NCI-H1417 treated with DMSO at 0.1 percent for 48 hours (cell line): ENCODE measurements at regions not wholly inside any gene's neighbourhood (a gene's known extent, or its start where the extent isn't known, plus 50 kb on each side); places are given as distances from the start of the nearest gene placed in this dataset.

Experiments
- DNase-seq: peaks from one replicate; lab custom pipeline; 2025; lab: John Stamatoyannopoulos, UW

DNA sequence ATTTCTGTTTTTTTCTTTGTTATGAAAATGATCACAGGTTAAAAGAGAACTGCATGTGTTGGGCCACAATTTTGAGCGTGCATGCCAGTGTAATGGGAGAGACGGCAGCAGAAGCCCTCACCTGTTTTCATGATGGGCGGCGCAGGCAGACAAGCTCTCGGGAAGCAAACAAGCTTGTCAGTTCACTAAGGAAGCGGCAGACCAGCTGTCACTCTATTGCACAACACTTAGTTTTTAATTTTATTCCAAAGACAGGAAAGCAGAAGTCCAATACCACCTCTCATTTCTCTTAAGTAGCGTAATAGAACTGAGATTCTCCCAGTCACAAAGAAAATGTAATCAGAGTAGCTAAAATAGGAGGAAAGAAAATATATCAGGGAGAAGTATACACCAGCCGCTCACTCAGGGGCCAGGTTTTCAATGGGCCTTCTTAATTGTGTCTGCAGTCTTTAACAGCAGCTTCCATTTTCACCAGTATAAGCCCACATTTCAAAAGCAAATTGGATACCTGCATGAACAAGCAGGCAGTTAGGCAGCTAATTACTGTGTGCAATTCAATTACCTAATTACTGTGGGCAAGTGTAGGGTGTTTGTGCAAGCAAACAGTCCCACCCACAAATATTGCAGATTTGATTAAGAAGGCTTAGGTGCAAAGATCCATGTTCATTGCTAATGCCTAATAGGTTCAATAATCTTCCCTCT, 711.4 kb downstream of the DIAPH3 start:
- DNase-seq: peak; percentile 91

DNA sequence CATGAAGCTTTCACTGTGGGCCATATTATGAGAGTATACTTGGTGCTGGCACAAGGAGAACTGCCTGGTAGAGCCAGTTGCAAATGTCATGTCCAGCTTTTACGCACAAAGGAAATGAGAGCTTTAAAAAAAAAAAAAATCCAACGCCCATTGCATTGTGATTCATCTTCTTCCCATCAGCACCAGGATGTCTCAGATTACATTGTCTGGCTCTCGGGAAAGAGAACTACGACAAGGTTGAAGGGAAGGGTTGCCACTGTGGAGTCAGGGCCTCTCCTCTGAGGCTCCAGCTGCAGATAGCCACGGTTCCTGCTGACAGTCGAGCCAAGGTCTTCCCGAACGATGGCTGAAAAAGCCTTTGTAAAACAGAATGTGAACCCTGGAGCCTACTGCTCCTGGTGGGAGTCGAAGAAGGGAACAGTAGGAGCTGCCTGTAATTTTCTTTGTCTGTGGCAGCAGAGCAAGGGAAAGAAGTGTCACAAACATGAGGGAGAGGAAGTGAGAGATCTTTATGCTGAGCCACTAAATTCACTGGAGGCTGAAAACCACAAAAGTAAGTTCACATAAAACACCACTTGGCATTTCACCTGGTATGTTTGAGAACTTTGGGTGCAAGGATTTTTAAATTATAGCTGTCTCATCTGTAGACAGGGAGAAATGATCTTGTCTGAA, 704.7 kb downstream of the DIAPH3 start:
- DNase-seq: no peak

DNA sequence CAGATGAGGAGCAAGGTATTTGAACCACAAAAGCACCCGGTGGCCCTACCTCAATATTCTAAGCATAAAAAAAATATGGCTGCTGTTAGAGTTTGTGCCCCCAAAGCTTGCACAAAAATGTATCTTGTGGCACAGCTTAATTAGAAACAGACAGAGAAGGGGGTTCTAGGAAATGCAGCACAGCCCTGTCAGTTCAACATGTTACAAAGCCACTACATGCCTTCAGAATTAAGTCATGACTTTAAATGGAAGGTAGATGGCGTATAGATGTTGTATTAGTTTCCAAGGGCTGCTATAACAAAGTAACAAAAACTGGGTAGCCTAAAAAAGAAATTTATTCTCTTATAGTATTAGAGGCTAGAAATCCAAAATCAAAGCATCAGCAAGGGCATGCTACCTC, 703.8 kb downstream of the DIAPH3 start:
- DNase-seq: no peak

DNA sequence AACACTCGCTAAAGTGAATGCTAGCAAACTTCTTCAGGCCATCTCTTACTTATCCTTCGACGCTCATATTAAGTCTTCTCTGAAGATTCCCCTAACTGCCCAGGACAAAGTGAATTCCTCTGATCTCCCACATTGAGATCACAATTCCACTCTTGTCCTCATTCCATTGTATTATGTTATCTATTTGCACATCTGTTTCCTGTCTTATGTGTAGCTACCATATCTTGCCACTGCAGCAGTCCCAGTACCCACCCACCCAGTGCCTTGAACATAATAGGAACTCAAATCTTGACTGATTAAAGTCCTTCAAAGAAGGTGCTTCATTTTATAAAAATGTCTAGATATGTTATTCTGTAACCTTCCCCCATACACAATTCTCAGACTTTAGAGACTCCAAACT, 702.3 kb downstream of the DIAPH3 start:
- no peak for DNase-seq

DNA sequence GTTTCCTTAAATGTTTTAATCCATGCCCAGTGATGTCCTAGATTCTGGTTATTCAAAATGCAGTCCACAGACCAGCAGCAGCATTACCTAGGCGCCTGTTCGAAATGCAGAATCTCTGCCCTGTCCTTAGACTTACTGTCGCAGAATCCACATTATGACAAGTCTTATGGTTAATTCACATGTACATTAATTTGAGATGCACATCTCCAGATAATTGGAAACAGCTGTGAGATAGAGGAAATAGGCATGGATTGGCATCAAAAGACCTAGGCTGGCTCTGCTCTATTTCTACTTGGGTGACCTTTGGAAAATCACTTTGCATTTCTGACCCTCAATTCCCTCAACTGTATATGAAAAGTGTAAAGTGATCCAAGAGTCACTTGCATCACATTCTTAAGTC, 700.7 kb downstream of the DIAPH3 start:
- DNase-seq: no peak

DNA sequence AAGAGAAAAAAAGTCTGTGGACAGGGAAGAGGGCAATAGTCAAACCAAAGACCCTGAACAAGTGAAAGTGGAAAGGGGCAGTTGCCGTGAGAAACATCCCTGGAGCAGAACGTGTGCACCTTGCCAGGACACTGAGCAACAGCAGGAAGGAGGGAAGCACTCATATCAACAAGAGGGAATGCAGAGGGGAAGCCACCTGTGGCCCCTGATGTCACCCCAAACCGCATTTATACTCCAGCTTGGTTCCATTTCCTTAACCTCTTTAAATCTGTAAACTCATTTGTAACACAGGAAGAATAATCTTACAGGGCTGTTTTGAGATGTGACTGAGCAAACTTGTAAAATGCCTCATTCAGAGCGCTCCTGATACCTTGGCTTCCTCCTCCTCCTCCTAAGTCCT, 698.8 kb downstream of the DIAPH3 start:
- DNase-seq: no peak

DNA sequence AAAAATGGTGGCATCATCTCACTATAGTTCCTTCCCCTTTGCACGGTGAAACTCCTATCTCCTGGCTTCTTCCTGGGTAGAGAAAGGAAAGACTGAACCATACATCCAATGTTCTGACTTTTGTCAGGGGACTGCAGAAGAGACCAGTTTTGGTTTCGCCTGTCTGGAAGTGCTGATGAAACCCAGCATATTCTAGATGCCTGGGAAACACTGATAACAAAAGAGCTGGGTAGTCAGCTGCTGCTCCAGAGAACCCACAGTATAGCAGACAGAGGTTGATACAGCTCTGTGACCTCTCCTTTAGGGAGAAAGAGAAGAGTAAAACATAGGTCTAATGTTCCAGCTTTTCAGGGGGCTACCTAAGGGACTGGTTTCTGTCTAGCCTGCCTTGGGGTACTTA, 695.3 kb downstream of the DIAPH3 start:
- DNase-seq: no peak

DNA sequence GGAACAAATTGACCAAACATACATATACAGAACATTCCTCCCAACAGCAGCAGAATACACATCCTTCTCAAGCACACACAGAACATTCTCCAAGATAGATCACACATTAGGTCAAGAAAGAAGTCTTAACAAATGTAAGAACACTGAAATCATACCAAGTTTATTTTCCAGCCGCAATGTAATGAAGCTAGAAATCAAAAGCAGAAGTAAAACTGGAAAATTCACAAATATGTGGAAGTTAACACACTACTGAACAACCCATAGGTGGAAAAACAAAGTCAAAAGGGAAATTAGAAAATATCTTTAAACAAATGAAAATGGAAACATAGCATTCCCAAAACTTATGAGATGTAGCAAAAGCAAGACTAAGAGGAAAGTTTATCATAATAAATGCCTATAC, 692.6 kb downstream of the DIAPH3 start:
- no peak for DNase-seq

DNA sequence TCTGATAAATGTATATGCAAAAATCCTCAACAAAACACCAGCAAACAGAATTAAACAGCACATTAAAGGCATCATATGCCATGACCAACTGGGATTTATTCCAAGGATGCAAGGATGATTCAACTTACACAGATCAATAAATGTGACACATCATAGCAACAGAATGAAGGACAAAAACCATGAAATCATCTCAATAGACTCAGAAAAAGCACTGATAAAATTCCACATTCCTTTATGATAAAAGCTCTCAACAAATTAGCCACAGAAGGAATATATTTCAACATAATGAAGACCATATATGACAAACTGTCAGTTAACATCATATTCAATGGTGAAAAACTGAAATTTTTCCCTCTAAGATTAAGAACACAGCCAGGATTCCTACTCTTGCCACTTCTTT, 691.6 kb downstream of the DIAPH3 start:
- no peak for DNase-seq

DNA sequence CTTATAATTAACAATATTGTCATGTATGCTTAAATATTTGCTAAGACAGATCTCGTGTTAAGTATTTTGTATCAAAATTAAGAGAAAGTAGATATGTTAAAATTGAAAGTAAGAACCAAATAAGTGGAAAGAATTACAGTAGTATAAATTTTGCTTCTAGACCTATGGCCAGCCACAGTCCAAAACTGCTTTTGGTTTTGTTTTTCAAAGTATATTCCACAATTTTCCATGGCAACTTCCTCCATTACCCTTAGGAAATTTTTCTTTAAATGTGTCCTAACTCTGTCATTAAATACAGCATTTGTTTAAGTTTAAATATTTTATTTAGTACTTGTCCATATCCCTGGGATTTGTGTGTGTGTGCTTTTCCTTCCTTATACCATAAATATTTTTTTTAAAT, 689.0 kb downstream of the DIAPH3 start:
- DNase-seq: no peak

DNA sequence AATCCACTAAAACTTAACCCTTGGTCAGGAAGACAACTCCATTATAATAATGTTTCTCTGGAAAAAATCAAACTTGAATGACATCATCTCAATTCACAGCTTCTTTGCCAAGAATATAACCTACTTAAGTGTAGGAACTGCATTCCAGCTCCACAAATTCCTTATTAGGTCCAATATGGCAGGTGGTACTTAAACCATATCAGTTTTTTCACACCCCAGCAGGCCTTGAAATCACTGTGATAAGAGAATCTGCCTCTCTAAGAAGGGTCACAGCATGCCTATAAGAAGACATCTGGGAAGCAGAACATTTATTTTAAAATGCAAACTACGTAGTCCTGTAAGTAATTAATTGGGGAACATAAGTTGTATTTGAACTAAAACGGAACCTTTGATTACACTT, 687.8 kb downstream of the DIAPH3 start:
- no peak for DNase-seq

DNA sequence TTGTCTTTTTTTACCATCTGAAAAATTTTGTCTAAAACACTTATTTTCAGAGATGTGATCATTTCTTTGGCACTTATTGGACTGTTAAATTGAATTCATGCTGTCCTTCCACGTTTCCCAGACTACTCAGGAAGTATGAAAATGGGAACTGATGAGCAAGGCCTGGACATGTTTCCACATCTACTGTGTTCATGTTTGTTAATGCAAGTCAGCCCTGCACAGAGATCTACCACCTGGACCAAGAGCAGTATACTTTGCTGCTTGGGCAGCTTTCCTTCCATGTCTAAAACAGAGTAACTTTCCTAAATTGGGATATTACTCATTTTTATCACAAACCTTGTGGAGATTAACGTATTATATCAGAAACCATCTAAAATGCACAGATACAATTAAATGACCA, 687.4 kb downstream of the DIAPH3 start:
- no peak for DNase-seq

DNA sequence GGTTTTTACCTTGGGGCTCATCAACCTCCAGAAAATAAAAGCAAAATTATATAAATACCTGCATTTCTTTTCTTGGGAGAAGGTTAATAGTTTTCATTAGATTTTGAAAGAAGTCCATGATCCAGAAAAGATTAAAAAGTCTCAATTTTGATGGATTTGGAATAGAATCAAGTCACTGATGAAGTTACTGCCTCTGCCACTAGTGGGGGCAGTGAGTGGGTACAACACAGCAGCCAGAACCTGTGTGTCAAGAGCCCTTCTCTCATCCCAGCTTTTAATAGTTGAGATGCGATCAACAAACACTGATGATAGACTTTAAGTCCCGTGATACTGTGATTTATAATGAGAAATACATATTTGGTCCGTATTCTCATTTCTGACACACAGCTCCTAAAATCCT, 686.7 kb downstream of the DIAPH3 start:
- no peak for DNase-seq

DNA sequence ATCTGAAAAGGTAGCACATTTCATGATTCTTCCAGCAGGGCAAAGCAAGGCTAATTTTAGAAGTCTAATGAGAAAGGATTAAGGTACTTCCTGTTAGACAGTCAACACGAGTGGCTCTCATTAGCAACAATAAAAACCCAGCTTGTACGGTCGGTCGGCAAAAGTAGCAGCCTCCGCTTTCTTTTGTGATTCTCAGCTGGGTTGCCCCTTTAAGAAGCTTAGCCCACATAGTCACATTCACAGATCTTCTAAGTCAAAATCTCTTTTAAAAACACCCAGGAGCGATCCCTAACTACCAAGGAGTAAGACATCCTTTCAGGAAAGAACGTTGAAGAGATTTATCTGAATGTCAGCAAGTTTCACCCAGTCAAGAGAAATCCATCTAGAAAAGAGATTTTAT, 684.8 kb downstream of the DIAPH3 start:
- DNase-seq: no peak

DNA sequence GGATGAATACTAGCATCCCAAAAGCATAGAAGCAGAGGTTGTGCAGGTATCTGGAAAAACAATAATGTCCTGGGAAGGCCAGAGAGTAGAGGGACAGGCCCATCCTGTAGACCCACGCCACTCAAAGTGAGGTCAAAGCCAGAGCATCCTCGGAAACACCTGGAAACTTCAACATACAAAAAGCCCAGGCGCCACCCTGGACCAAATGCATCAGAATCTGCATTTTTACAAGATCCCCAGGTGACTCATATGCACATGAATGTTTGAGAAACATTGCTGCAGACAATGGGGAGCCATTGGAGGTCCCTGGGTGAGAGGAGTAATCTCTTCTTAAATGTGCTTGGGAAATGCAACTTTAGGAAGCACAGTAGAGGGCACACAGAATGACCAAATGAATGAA, 684.1 kb downstream of the DIAPH3 start:
- DNase-seq: no peak

DNA sequence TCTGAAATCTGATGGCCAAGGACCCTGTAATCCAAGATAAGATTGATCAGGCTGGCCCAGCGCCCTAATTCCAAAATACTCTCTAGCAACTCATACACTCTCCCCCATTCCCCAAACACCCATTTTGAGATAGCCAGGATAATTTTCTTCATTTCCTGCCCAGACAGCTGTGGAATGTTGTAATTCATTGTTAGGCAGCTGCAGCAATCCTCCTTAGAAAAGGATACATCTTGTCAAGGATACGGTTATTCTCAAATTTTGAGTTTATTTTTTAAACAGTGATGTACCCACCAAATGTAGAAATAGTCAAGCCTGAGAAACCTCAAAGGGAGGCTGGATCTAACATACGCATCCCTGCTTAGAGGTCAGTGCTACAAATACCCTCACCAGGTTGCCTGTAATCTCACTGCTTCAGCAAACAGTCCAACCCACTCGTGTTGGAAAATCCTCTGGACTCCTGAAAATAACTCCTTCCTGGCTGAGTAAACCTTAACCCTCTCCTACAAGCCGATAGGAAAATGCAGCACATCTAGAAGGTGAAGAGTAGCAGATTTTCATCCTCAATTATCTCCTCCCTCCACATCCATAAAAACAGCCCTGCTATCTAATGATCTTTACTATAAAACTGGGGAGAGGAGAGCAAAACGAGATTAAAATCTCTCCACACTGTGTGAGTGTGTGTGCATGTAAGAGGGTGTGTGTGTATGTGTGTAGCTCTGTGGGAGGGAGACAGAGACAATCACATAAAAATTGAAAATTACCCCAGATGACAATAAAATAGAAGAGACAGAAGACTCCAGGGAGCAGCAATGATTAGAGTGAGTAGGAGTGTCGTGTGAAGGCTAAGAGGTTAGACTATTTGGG, 683.1 kb downstream of the DIAPH3 start:
- DNase-seq: no peak

DNA sequence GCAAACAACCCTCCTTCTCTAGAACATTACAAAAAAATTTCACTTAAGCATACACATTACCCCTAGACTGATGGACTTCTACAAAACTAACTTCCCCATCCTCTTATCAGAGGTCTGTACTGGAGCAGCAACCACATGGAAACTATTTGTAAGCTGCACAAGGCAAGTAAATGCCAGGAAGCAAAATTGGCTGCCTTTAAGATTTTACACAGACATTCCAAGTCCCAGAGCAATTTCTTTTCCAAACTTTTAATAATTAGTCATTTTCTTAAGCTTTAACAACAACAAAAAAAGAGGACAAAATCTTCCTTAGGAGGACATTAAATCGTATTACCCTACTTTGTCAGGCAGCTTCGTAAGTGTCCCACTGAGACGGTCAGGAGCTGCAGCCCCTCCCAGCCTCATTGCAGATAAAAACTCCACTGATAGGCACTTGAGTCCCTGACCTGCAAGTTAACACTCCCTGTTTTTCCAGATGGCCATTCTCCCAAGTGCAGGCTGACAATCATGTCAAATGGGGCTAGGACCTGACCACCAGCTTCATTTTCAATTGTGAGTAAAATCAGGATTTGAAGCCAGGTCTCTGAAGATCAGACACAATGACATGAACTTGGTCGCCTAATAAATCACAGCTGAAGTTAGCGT, 680.1 kb downstream of the DIAPH3 start:
- DNase-seq: no peak

DNA sequence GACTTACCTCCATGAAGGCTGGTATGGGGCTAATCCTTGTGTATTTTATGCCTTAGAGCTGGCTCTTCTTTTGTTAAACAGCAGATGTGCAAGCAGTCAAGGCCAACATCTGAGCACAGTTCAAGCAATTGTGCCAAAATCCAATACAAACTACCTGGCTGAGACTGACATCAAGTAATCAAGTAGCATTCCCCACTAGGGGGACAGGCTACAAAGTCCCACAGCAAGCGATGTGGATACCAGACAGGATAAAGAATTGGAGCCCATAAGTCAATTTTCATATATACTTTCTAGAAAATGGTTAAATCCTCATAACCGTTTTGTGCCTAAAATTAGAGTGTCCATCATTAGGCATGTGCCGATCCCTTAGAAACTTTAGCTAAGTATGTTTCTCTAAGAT, 675.8 kb downstream of the DIAPH3 start:
- DNase-seq: no peak

DNA sequence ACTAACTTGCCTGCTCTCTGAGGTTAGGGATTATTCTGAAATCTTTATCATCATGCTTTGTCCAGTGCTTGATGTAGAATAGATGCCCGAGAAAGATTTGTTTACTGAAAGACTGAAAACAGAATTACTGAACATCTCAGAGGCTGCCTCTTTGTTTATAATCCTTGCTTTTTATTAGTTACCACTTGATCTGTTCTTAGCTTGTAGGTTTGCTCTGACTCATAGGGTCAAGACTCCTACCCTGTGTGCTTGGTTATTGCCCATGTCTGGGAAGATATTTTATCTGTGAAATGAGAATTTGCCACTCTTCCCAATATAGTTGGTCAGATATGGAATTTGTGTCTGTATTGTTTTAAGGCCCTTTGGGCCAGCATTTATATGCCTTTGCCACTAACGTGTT, 675.3 kb downstream of the DIAPH3 start:
- DNase-seq: no peak

DNA sequence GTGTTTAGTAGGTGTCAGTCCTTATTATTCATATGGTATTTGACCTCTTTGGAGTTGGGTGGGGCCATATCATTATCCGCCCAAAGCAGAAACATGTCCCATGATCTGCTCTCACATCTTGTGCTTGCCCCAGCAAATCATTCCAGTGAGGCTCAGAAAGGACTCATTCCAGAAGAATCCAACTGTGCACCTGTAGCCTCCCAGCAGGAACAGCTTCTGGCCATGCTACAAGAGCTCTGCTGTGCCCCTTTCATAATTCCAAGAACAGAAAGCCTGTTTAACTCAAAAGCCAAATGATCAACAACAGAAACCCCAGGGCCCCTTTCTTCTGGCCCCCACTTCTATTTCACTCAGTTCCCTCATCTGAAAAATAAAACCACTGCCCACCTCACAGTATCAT, 673.1 kb downstream of the DIAPH3 start:
- no peak for DNase-seq

DNA sequence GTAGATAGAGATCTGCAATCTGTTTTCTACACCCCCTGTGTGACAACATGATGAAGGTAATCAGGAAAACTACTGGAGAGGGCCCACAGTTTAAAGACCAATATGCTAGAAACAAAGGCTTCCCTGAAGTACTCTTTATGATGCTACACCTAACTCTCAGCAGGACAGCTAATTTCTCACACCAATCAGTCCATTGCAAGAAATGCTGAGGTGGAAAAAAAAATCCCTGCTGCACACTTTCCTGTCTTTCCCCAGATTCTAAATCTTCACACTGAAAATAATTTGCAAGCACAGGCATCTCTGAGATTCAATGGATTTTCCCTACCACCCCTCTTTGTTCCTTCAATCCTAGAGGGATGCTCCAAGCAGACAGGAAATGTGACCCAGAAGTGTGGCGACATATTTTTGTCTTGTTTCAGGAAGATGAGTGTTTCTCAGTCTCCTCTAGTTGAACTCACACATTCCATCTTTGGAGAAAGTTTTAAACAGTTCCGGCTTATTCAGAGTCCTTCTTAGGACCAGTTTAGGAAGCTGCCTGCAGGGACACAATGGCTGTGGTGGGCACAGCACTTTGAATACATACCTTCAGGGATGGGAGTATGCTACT, 671.6 kb downstream of the DIAPH3 start:
- no peak for DNase-seq

DNA sequence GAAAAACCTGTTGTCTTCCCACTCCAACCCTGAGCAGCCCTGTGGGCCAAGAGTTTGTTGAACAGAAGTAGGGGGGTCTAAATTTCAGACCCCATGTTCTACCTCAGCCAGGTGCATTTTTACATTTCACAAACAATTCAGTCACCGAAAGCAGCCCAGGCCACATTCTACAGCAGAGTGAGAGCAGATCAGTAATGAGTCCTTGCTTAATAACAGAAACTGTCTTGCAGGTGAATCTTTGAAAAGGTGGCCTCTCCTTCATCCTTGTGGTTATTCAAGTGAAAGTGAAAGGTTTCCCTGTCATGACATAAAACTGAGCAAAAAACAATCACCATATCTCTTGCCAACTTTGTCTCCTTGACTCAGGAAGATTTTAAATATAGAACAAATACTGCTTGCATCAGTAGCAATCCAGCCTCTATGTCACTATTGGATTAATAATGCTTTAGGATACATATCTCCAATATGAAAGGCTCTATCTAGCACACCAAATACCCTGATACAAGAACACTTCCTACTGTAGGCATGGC, 670.2 kb downstream of the DIAPH3 start:
- no peak for DNase-seq
